ENCODE measurements at regions not wholly inside any gene's neighbourhood (a gene's known extent, or its start where the extent isn't known, plus 50 kb on each side); places are given as distances from the start of the nearest gene placed in this dataset.

DNA sequence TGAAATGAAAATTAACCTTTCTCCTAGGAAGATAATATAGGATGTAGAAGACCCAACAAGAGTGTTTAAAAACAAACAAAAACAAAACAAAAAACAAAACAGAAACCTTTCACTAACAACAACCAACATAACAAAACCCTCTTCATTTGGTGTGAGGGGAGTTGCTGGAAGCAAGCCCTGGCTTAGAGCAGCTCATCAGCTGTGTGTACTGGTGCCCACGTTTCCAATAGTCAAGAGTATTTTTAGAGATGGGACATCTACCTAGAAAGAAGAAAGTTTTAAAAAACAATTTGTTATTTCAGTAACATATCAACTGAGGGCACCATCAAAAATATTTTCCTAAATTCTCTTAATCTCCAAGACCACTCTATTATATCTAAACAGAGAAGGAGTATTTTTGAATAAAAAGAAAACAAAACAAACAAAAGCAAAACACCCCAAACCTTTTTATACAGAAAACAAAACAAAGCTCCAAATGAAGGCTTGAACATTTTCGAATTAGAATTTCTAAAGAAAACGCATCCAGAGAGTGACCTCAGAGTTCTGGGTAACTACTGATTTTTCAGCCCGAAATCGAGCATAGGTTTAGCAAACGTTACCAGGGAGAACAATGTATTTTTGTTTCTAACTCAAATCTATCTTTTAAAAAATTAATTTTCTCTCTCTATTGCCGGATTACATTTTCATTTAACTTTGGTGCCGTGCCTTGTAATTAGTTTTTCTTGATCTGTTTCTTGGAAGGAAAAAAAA, 134.6 kb downstream of the INSIG2 start:
- no peak overlapping the region for H3K9ac ChIP-seq (ENCODE audit: insufficient read depth in 1 of 2, low read depth in 2 of 2, low read length in 2 of 2)
- CTCF ChIA-PET (ENCODE audit: low intra/inter-chr PET ratio): interaction anchor here (1.2 to 1.9 kb wide), 3 partner anchors 9 to 642 kb away, joined by 3 to 11 read pairs (median 11); no protein-coding TSS in a partner anchor
- no peak overlapping the region for H3K27ac ChIP-seq (ENCODE audit: extremely low read depth, low read depth, low read length)
- no peaks in the 10 kb centered on the region for H3K9me1 ChIP-seq (ENCODE audit: control insufficient read depth, insufficient read depth, low read length)
- no peaks in the 10 kb centered on the region for H3K9me3 ChIP-seq (replicated peaks; ENCODE audit: control insufficient read depth, insufficient read depth, low read depth, low read length)
- no peak overlapping the region for H3K4me2 ChIP-seq (ENCODE audit: insufficient read depth, low read length)
- H2AFZ ChIP-seq (ENCODE audit: low read depth, low read length): no peak overlapping the region
- no peaks in the 10 kb centered on the region for H3K79me2 ChIP-seq (ENCODE audit: control insufficient read depth, insufficient read depth, low read length)
- ATAC-seq (no peak), FAIRE-seq (no peak), DNase-seq (ENCODE audit: extremely low read depth in 1 of 4, low spot score in 3 of 4) (no peak)
- POLR2A ChIA-PET: interaction anchor here (0.7 kb wide), 1 partner anchor 14 kb away, joined by 4 read pairs; no protein-coding TSS in a partner anchor
- peaks cover 15 to 26% of the 10 kb centered on the region in 2 experiments for H3K27me3 ChIP-seq (ENCODE audit: control insufficient read depth in 2 of 2, insufficient read depth in 2 of 2, low read length in 2 of 2)
- no peak for TF ChIP-seq CBX2 (IDR thresholded peaks at IDR 0.05; ENCODE audit: insufficient read depth, low read length, poor library complexity, severe bottlenecking)
- peak; percentile 92 for TF ChIP-seq CBX8 (IDR thresholded peaks at IDR 0.05; ENCODE audit: borderline replicate concordance, extremely low read depth, low read depth, low read length, poor library complexity, severe bottlenecking)
- TF ChIP-seq ASH1L (IDR thresholded peaks at IDR 0.05; ENCODE audit: borderline replicate concordance, low read depth, partially characterized antibody): no peak
- no peak for TF ChIP-seq SRSF1 (IDR thresholded peaks at IDR 0.05; ENCODE audit: low read depth, low read length)
- TF ChIP-seq ZNF668 (CRISPR knock-in tag; IDR thresholded peaks at IDR 0.05): no peak
- TF ChIP-seq SMAD4 (CRISPR knock-in tag; conservative IDR thresholded peaks at IDR 0.05): no peak
- TF ChIP-seq POLR2AphosphoS2 (IDR thresholded peaks at IDR 0.05; ENCODE audit: low read length): no peak
- no peak for TF ChIP-seq NUFIP1 (IDR thresholded peaks at IDR 0.05; ENCODE audit: partially characterized antibody)
- H4K20me1 ChIP-seq (replicated peaks; ENCODE audit: control insufficient read depth, insufficient read depth, low read length): no peaks in the 10 kb centered on the region
- H3K36me3 ChIP-seq (ENCODE audit: control insufficient read depth, insufficient read depth, low read length): no peaks in the 10 kb centered on the region
- WGBS (ENCODE audit: insufficient coverage, low coverage, missing lambda C conversion rate): under 1% methylated on average over 8 of the region's 8 CpGs
- in situ Hi-C loops (cut with MboI): no loop called here
- no TSS peak for BruUV-seq (replicated peaks)
- H3K4me3 ChIP-seq: no peak overlapping the region
- intact Hi-C loops (cut with micrococcal nuclease): loop anchor here (1.0 to 5.0 kb wide), 2 partner anchors 181 to 642 kb away; no protein-coding TSS in a partner anchor
- H3K4me1 ChIP-seq (replicated peaks in 1 of 2; ENCODE audit: control insufficient read depth in 2 of 2, insufficient read depth in 2 of 2, low read length in 2 of 2): peaks cover 0 to 7% of the 10 kb centered on the region in 2 experiments; a peak in 1 of 5 replicates

Data from K562 (cell line).